Esophagus squamous epithelium (tissue), 4 donors: ENCODE measurements at regions not wholly inside any gene's neighbourhood (a gene's known extent, or its start where the extent isn't known, plus 50 kb on each side); places are given as distances from the start of the nearest gene placed in this dataset.

Experiments
- CTCF ChIP-seq, 6 experiments: fragments of 450-650 bp in 4 of 6; fragments of 200-600 bp in 2 of 6; sonication (generic) in 2 of 6; IDR thresholded peaks; one replicate each; pipeline ENCODE4 v1.5.1; 2016 to 2019; ENCODE audit warnings: antibody characterized with exemption in 6 of 6, mild to moderate bottlenecking in 4 of 6, moderate library complexity in 4 of 6
- POLR2A ChIP-seq, 4 donors: fragments of 450-650 bp; IDR thresholded peaks; one replicate each; pipeline ENCODE4 v1.6.1; 2017; ENCODE audit warnings: antibody characterized with exemption in 4 of 4, mild to moderate bottlenecking in 4 of 4, moderate library complexity in 3 of 4

- TF ChIP-seq CTCF (IDR thresholded peaks at IDR 0.05) (no peak), POLR2A (IDR thresholded peaks at IDR 0.05) (no peak)
Observed at GRCh38 chr2:5609201-5609600, 83.0 kb upstream of the SOX11 start.
